OCI-LY1 (cell line): ENCODE measurements at regions not wholly inside any gene's neighbourhood (a gene's known extent, or its start where the extent isn't known, plus 50 kb on each side); places are given as distances from the start of the nearest gene placed in this dataset.

Experiments used
- H2AFZ ChIP-seq: fragments of 200-600 bp; sonication (generic), shearing (Covaris generic); 2 replicates; pipeline ENCODE4 v1.6.0; 2014; ENCODE audit warnings: antibody characterized with exemption, mild to moderate bottlenecking, low read length
- H3F3A ChIP-seq: fragments of 200-600 bp; sonication (generic), shearing (Covaris generic); 2 replicates; pipeline ENCODE4 v1.6.0; 2014; ENCODE audit warnings: mild to moderate bottlenecking, antibody characterized with exemption, low read length, moderate library complexity; ENCODE audit not compliant: insufficient read depth
- H3K27ac ChIP-seq: fragments of 200-600 bp; sonication (generic); 2 replicates; pipeline ENCODE4 v1.5.1; 2014; ENCODE audit warnings: low read length, mixed run types, mild to moderate bottlenecking, low read depth; ENCODE audit not compliant: poor library complexity, severe bottlenecking
- H3K27me3 ChIP-seq: fragments of 200-600 bp; sonication (generic); 2 replicates; pipeline ENCODE4 v1.6.0; 2014; ENCODE audit warnings: antibody characterized with exemption, mild to moderate bottlenecking, low read length, moderate library complexity; ENCODE audit not compliant: insufficient read depth
- H3K36me3 ChIP-seq: fragments of 200-600 bp; sonication (generic); 2 replicates; pipeline ENCODE4 v1.6.1; 2014; ENCODE audit warnings: mild to moderate bottlenecking, antibody characterized with exemption, low read length, moderate library complexity, mixed read lengths; ENCODE audit not compliant: insufficient read depth
- H3K4me1 ChIP-seq: fragments of 200-600 bp; sonication (generic); 2 replicates; pipeline ENCODE4 v1.5.1; 2014; ENCODE audit warnings: mild to moderate bottlenecking, low read length, moderate library complexity; ENCODE audit not compliant: insufficient read depth, severe bottlenecking
- H3K4me2 ChIP-seq: fragments of 200-600 bp; sonication (generic), shearing (Covaris generic); 2 replicates; pipeline ENCODE4 v1.6.1; 2014; ENCODE audit warnings: low read length
- H3K4me3 ChIP-seq: fragments of 200-600 bp; sonication (generic); 2 replicates; pipeline ENCODE4 v1.5.1; 2014; ENCODE audit warnings: low read length, low read depth, mild to moderate bottlenecking, mixed read lengths; ENCODE audit not compliant: poor library complexity, severe bottlenecking
- H3K79me2 ChIP-seq: fragments of 200-600 bp; shearing (Covaris generic); 2 replicates; pipeline ENCODE4 v1.6.1; 2016; ENCODE audit warnings: mixed run types, low read length, mixed read lengths; ENCODE audit not compliant: insufficient read depth
- H3K9ac ChIP-seq: fragments of 200-600 bp; sonication (generic), shearing (Covaris generic); 2 replicates; pipeline ENCODE4 v1.6.1; 2014; ENCODE audit warnings: mild to moderate bottlenecking, low read length, mixed read lengths
- H3K9me2 ChIP-seq: fragments of 200-600 bp; sonication (generic), shearing (Covaris generic); 2 replicates; pipeline ENCODE4 v1.6.1; 2014; ENCODE audit warnings: low read depth, mild to moderate bottlenecking, low read length, mixed read lengths
- H3K9me3 ChIP-seq: fragments of 200-600 bp; shearing (Covaris generic); 2 replicates; pipeline ENCODE4 v1.6.1; 2014; ENCODE audit warnings: low read length, mixed read lengths
- H4K20me1 ChIP-seq: fragments of 200-600 bp; sonication (generic), shearing (Covaris generic); 2 replicates; pipeline ENCODE4 v1.6.0; 2016; ENCODE audit warnings: mild to moderate bottlenecking, low read length; ENCODE audit not compliant: insufficient read depth
- CTCF ChIP-seq: fragments of 200-600 bp; sonication (generic), shearing (Covaris generic); IDR thresholded peaks from 2 replicates; pipeline ENCODE4 v1.5.1; 2017; ENCODE audit warnings: mild to moderate bottlenecking, antibody characterized with exemption, low read length, moderate library complexity, mixed read lengths
- EZH2 ChIP-seq: fragments of 200-600 bp; sonication (generic), shearing (Covaris generic); IDR thresholded peaks from 2 replicates; pipeline ENCODE4 v1.8.0; 2017; ENCODE audit warnings: borderline replicate concordance, mixed run types, mild to moderate bottlenecking, antibody characterized with exemption, low read length, moderate library complexity, mixed read lengths

- TF ChIP-seq EZH2 (no peak), CTCF (no peak)
- Histone ChIP-seq H4K20me1 (no peaks in the 10 kb centered on the region), H3F3A (no peaks in the 10 kb centered on the region), H3K9ac (no peak overlapping the region), H3K4me1 (no peaks in the 10 kb centered on the region), H2AFZ (no peak overlapping the region), H3K9me2 (no peaks in the 10 kb centered on the region), H3K4me3 (no peak overlapping the region), H3K27ac (no peak overlapping the region), H3K9me3 (peaks cover 11% of the 10 kb centered on the region; the same call in 1 of the 2 replicates), H3K4me2 (no peak overlapping the region), H3K36me3 (no peaks in the 10 kb centered on the region), H3K27me3 (no peaks in the 10 kb centered on the region), H3K79me2 (no peaks in the 10 kb centered on the region)
Observed at GRCh38 chr1:29563092-29563491, 326.8 kb downstream of the PTPRU start.

GRCh38 chr1:29559056-29559455, 322.7 kb downstream of the PTPRU start:
- H3K4me3 ChIP-seq, result no peak overlapping the region
- H3F3A ChIP-seq, result no peaks in the 10 kb centered on the region
- H3K9me2 ChIP-seq, result no peaks in the 10 kb centered on the region
- no peaks in the 10 kb centered on the region for H4K20me1 ChIP-seq
- H3K27me3 ChIP-seq, result no peaks in the 10 kb centered on the region
- no peak overlapping the region for H2AFZ ChIP-seq
- no peaks in the 10 kb centered on the region for H3K36me3 ChIP-seq
- no peak overlapping the region for H3K4me2 ChIP-seq
- no peak overlapping the region for H3K27ac ChIP-seq
- H3K4me1 ChIP-seq, result no peaks in the 10 kb centered on the region
- TF ChIP-seq EZH2 (no peak), CTCF (no peak)
- peaks cover 7% of the 10 kb centered on the region; the same call in 1 of the 2 replicates for H3K9me3 ChIP-seq
- H3K9ac ChIP-seq, result no peak overlapping the region
- H3K79me2 ChIP-seq, result no peaks in the 10 kb centered on the region

GRCh38 chr1:29557701-29558600, 321.6 kb downstream of the PTPRU start:
- Histone ChIP-seq H3F3A (no peaks in the 10 kb centered on the region), H3K9me3 (peaks cover 1% of the 10 kb centered on the region; the same call in 1 of the 2 replicates), H3K9me2 (no peaks in the 10 kb centered on the region), H3K4me2 (no peak overlapping the region), H3K9ac (no peak overlapping the region), H3K4me1 (no peaks in the 10 kb centered on the region), H3K79me2 (no peaks in the 10 kb centered on the region), H2AFZ (no peak overlapping the region), H3K36me3 (no peaks in the 10 kb centered on the region), H3K27ac (no peak overlapping the region), H4K20me1 (no peaks in the 10 kb centered on the region), H3K27me3 (no peaks in the 10 kb centered on the region), H3K4me3 (no peak overlapping the region)
- no peak for TF ChIP-seq EZH2
- TF ChIP-seq CTCF, result no peak
